ENCODE measurements at regions not wholly inside any gene's neighbourhood (a gene's known extent, or its start where the extent isn't known, plus 50 kb on each side); places are given as distances from the start of the nearest gene placed in this dataset.

DNA sequence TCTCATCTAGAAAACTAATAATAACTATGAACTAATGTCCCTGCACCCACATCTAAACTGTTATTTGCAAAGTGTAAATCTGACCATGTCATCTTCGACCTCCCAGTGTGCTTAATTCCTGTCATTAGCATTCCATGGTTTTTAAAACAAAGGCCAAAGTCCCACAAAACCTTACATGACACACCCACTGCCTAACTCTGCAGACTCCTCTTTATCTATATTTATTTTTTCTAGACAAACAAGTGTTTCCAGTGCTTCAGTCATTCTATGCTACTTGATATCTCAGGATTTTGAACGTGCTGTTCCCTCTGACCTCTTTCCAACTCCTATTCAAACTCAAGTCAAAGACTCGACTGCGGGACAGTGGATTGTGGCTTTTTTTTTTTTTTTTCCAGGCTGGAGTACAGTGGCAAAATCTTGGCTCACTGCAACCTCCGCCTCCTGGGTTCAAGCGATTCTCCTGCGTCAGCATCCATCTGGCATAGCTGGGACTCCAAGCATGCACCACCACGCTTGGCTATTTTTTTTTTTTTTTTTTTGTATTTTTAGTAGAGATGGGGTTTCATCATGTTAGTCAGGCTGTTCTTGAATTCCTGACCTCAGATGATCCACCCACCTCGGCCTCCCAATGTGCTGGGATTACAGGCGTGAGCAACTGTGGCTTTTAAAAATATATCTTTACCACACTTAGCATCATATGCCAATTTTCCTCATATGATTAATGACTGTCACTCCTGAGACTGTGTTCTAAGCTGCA is 1511.0 kb downstream of the ARAP2 start:
- DNase-seq: peak; percentile 18

DNA sequence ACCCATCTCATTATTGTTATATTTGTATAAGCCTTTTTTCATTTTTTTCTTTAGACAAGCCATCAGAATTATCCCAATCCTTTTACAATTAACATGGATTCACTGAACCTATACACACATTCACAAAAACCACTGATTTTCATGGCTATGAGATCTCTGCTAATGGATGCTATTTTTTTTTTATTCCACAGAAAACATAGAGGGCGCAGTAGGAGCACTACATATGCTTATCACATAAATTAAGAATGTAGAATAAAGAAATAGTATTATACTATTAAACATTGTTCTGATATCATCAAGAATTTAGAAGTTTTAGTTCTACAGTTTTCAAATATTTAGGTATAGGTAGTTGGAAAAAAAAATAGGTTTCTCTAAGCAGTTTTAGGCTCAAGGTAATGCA is 1477.4 kb downstream of the ARAP2 start:
- no peak for DNase-seq

DNA sequence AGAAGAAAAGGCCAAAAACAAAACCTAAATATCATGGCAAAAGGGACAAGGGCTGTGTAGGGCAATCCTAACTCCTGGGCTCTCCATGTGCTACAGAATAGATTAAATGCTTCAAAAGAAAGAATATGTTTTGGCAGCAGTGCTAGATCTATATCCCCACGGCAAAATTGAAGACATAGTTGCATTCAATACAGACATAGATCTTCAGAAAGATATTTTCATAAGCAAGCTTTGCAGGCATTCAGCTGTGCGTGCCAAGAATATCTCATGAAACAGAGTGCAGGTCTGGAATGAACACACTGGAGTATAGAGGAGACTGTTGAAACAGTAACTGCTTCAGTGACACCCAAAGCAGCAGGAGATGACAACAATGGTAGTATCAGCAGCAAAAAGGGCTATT is 1476.9 kb downstream of the ARAP2 start:
- DNase-seq: no peak

DNA sequence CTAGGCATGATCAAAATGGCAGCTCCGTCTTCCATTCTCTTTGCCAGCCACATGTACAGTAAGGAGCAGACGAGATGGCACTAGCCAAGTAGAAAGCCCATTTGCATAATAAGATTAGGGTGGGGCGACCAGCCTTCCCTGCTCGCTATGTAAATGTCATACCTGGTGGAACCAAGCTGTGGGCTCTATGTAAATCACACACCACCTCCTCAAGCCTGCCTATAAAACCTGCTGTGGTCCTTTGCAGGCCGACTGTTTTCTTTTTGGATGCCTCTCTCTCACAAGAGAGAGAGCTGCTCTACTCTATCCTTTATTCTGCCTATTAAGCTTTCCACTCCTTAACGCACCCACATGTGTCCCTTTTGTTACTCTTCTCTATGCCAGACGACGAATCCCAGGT is 1472.7 kb downstream of the ARAP2 start:
- DNase-seq: no peak

DNA sequence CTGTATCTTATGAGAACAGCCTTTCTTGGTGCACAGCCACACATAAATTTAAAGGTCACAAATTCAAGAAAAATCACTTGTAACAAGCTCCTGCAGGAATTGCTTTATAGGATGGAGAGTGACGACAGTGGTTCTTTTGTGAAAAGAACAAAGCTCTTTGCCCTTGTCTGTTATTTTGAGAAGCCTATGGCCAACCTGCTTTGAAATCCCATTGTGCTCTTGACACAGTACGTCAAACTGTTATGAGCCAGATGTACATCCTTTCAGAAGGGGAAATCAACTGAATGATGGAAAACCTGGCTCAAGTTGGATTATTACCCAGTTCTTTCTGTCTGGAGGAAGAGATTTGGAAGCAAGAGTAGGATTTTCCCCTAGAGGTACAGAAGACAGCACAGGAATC is 1454.2 kb downstream of the ARAP2 start:
- no peak for DNase-seq

DNA sequence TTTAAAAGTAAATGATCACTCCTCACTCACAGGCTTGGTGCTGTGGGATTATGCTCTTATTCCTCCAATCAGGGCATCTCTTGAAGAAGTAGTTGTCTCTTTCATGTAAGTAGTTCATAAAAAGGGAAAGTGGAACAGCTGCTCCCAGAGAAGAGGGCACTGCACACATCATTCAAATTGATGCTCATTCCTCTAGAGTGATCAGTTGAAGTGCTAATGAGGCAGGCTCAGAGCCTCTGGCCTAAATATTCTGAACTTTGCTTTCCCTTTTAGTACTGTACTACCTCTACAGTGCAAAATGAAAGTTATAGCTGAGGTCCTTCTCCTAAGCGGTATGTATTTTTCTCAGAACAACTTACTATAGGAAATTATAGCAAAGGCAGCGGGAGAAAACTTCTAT is 1453.1 kb downstream of the ARAP2 start:
- no peak for DNase-seq

DNA sequence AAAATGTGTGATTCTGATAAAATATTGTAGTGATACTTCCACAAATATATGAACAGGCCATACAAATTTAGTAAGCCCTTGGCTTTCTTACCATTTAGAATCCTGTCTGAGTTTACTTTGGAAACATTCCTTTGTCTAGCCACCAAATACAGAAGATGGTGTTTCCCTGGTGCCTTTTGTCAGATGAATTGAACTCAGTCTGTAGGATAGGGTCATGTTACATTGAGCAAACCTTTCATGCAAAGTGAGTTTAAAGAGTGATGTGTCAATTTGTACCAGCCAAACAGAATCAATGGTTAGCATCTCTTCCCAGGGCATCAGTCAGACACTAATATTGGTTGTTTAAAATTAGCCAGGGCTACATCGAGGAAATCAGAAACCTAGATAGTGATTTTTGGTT is 1443.4 kb downstream of the ARAP2 start:
- no peak for DNase-seq

DNA sequence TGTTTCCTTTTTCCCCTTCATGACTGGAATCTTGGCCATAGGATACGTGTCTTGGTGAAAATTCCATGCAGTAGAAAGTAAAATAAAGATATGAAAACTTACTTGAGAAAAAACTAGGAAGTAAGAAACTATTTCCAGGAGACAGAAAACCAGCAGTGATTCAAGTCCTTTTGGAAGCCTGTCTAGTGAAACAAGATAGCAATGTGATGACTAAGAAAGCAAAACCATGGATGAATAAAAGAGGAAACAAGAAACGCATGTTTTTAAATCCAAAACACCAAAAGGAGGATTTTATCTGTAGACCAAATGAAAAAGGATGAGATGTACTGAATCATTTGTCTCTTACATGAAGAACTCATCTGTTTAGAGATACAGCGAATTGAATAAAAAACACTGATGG is 1430.0 kb downstream of the ARAP2 start:
- no peak for DNase-seq

DNA sequence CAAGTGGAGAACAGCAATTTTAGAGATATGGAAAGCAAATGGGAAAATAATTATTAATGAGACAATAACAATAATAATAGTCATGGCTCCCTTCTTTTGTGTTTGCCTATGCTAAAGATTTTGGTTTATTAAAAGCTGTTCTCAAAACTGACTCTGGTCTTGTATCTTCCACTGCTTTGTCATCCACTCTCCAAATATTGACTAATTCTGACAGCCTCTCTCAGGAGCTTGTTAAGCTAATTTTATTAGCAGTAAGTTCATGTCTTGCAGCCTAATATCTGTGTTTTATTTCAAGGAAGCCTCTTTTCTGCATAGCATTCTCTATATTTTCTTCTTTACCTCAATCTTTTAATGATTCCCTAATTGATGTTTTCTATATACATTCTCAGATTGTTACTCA is 1419.8 kb downstream of the ARAP2 start:
- DNase-seq: no peak

DNA sequence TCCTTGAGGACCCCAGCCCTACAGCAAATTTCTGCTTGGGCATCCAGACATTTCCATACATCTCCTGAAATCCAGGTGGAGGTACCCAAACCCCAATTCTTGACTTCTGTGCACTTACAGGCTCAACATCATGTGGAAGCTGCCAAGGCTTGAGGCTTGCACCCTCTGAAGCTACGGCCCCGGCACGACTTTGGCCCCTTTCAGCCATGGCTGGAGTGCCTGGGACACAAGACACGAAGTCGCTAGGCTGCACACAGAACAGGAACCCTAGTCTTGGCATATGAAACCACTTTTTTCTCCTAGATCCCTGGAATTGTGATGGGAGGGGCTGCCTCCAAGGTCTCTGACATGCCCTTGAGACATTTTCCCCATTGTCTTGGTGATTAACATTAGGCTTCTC is 1417.7 kb downstream of the ARAP2 start:
- DNase-seq: no peak

DNA sequence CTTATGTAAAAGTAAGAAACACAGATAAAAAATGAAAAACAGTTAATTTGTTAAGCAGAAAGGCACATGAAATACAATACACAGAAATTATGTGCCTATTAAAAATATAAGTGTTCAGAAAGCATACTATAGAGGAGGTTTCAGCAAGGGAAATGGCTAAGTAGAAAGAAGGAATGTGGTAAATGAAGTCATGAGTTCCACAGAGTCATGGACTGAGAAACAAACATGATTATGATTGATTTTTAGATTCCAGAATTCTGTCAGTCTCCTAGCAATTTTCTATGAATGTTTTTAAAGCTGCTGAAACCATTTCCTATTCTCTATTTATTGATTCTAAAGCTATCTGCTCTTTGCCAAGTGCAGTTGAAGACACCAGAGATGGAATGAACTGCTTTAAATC is 1398.4 kb downstream of the ARAP2 start:
- no peak for DNase-seq

DNA sequence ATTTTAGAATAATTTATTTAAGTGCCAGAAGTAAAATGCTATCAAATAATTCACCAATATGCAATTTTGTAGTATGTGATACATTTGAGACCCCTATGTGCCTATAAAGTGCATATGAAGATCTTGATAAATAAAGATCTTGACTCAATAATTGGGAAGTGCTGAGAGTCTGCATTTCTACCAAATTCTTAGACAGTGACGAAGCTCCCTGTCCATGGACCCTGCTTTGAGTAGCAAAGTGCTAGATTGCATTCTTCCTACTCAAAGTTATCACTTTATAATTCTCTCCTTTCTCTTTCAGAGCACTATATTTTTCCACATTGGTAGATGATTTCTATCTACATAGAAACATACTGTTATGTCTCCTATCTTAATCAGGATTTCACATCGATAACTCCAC is 1393.9 kb downstream of the ARAP2 start:
- DNase-seq: no peak

DNA sequence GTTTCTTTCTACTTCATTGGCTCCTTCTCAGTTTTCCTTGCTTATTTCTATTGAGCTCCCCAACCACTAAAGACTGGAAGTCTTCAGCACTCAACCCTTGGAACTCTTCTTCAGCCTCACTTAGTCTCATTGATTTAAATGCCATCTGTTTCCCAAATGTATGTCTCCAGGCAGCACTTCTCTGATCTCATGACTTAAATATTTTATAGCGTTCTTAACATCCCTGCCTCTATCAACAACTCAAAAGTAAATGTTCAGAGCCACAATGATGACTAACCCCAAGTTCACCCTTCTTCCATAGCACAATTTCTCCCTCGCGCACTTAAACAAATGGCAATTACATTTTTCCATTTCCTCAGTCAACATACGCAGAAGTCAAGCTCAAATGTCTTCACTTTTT is 1393.3 kb downstream of the ARAP2 start:
- peak; percentile 24 for DNase-seq

DNA sequence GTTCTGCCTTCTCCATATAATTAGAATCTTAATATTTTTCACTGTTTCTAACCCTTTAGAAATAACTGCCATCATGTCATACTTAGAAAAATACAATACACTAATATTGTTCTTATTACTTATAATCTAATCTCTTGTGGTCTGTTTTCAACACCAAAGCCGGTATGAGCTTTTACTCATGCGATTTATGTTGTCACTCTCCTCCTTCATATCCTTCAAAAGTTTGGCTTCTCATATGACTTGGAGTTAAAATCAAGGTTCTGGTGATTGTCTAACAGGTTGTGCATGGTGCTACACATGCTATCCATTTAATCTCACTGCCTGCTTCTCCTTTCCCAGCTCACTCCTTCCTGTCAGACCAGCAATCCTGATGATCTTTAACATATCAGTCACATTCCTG is 1392.9 kb downstream of the ARAP2 start:
- no peak for DNase-seq

DNA sequence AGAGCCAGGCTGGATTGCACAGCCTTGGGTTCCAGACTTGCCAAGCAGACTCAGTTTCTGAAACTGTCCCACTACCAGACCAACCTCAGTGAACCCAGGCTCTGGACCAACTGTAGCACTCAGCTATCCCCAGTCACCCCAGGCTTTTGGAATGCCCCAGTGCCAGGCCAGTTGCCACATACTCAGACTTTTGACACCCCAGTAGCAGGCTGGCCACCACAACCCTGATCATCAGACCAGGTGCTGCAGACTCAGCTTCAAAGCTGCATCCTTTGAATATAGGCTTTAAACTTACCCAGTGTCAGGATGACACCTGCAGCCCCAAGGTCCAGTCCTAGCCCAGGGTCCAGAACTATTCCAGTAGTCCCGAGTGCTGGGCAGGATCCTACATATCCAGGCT is 1389.9 kb downstream of the ARAP2 start:
- DNase-seq: no peak

DNA sequence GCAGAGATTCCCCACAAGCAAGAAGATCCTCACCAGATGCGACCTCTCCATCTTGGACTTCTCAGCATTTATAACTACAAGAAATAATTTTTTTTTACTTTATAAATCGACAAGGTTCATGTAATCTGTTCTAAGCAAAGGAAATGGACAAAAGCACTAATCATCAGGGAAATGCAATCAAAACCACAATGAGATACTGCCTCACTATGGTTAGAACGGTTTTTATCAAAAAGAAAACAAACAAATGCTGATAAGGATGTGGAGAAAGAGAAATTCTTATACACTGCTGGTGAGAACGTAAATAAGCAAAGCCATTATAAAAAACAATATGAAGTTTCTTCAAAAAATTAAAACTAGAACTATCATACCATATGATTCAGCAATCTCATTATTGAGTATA is 1382.6 kb downstream of the ARAP2 start:
- no peak for DNase-seq

DNA sequence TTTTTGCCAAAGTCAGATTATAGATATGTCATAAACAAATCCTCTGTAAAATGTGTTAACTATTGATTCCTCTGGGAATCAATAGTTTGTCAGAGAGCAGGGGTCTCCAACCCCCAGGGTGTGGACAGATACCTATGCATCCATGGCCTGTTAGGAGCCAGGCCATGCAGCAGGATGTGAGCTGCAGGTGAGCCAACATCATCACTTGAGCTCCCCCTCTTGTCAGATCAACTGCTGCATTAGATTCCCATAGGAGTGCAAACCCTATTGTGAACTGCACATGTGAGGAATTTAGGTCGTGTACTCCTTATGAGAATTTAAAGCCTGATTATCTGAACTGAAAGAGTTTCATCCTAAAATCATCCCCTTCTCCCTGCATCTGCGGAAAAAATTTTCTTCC is 1365.4 kb downstream of the ARAP2 start:
- DNase-seq: no peak

DNA sequence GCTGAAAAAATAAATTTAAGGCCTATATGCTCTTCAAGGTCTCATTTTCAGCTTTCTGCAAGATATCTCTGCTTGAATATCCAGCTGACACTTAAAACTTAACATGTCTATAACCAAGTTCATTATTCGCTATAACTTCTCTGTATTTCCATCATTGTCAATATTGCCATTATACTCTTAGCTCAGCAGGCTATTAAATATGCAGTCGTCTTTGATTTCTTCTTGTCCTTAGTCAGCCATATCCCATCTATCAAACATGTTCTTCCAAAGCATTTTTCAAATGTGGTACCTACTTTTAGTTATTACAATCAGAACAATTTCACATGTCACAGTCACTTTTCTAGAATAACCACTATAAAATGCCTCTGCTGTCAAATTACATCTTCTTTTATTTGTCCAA is 1364.1 kb downstream of the ARAP2 start:
- DNase-seq: no peak

DNA sequence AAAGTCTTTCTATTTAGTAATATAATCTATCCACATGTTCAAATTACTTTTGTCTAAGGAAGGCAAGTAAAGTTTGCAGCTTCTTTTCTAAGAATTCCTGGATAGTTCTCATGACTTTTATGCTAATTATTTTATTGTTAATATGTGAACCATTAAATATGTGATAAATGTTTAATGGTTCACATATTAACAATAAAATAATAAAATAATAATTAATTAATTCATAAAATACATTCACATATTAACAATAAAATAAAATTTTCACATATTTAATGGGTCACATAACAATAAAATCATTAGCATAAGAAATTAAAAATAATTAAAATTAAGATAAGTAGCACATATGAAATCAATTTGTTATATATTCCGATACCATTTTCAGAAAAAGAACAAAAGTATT is 1352.4 kb downstream of the ARAP2 start:
- no peak for DNase-seq

DNA sequence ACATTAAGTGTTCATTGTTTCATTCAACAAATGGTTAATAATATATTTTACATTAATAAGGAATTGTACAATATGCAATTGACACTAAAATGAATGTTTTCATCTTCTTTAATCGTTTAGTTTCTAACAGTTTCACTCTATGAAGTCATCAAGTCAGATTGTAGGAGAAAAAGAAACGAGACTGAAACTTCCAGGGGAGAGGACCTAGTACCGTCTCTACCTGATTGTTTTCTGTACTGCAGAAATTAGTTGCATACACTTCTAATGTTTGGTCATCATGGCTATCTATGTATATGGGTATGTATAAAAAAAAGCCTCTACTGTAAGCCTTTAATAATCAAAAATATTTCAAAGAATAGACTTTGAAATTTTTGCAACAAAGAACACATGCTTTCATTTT is 1350.9 kb downstream of the ARAP2 start:
- no peak for DNase-seq

DNA sequence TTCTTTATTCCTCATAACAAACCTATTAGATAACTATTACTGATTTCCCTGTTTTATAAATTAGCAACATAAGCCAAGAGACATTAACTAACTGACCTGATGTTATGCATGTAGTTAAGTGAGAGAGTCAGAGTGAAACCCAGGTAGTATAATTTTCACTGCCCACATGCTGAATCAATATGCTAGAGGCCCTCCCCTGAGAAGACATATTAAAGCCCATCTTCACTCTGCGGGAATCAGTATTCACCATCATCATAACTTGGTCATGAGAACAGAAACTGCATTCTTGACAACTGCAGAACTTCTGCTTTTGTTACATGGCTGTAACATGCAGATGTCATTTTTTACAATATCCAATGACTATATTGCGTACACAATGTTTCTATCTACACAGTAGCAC is 1324.3 kb downstream of the ARAP2 start:
- no peak for DNase-seq

DNA sequence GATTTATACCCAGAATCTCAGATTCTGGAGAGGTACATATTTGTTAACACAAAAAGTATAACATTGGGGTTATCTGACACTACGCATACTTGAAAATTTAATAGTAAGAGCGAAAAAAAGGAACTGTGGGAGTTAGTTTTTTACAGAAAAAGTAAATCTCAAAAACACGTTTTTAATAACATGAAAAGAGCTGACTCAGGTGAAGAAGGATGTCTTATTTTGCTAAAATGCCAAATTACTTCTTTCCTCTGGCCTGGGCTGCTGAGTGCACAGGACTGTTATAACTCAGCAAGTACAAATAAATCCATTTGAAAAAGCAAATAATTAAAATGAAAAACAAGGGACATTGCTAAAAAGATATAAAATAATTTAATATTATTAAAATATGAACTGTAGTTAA is 1322.9 kb downstream of the ARAP2 start:
- no peak for DNase-seq

DNA sequence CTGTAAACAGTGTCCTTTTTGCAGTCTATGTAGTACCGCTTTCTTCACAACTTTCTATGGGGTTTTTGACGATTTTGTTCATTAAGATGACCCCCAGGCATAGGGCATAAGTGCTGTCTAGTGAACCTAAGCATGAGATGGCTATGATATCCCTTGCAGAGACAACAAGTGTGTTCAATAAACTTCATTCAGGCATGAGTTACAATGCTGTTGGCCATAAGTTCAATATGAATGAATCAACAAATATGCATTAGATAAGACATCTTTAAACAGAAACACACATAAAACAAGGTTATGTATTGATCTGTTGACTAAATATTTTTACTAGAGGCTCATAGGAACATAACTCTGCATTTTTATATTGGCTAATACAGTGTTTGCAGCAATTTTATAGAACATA is 1322.0 kb downstream of the ARAP2 start:
- no peak for DNase-seq

DNA sequence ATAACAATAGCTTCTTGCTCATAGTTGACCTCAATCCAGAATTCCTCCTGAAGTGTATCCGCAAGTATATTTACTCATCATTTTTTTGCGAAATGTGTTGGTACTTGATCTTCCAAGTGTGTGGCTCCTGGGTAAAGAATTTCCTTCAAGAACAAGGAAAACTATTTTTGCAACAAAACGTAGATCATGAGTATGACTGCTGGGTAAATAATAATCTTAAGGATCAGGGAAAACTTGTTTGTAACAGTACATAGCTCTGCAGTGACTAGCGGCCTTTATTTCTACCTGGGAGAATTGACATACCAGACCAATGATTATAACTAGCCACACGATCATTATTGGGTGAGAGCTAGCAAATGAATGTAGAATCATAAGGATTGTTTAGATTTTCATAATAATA is 1311.7 kb downstream of the ARAP2 start:
- DNase-seq: no peak

DNA sequence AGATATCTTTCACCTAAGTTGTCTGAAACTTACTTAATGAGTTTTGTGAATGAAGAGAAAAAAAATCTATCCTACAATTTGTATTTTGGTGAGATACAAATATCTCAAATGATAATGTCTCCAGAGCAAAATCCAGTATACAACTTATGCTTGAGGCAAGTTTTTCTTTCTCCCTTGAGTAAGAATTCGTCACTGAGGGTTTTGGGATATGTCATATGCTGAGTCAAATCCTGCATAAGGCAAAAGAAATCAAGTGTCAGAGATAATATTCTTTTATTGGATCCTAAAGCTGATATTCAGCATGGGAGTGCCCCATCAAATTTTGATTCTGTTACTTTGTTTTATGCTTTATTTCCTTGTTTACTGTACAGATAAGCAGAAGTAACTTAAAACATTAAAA is 1308.6 kb downstream of the ARAP2 start:
- DNase-seq: no peak

DNA sequence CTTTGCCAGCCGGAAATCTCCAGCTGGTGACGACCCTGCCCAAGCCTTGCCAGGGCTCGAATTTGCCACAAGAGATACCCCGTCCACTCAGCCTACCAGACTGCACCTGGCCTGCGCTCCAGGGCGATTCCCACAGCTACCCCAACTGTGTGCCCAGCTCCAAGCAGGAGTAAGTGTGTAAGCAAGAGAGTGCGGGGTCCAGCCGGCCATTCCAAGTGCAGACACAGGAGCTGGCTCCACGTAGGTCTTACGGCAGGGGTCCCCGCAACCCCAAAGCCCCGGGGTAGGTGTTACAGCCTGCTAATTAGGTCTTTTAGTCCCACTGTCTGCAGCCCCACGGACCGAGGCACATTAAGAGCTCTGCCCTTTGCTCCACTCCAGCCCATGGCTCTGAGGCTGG is 1305.2 kb downstream of the ARAP2 start:
- DNase-seq: no peak

All from right hindlimb (tissue), 1 donor.